Central memory CD8-positive, alpha-beta T cell (primary cell): ENCODE measurements at regions not wholly inside any gene's neighbourhood (a gene's known extent, or its start where the extent isn't known, plus 50 kb on each side); places are given as distances from the start of the nearest gene placed in this dataset.

Experiments
- ATAC-seq: fragments of 150-1000 bp; cut with Tn5 transposase; replicated peaks from 2 replicates; pipeline ENCODE4 v1.10.0; 2022; ENCODE audit warnings: mild to moderate bottlenecking, moderate FRiP score, moderate number of reproducible peaks; ENCODE audit not compliant: poor library complexity, severe bottlenecking; ENCODE audit errors: extremely low read depth
- DNase-seq, 2 donors: peaks; one replicate each; pipeline ENCODE4 v3.0.0; 2021; ENCODE audit warnings: low spot score in 2 of 2
- H3K27ac Mint-ChIP-seq: one replicate; pipeline ENCODE4 v1.8.0; 2022; ENCODE audit warnings: low read depth, mild to moderate bottlenecking, moderate library complexity, mixed read lengths
- H3K27me3 Mint-ChIP-seq: one replicate; pipeline ENCODE4 v1.8.0; 2022; ENCODE audit warnings: mixed read lengths
- H3K36me3 Mint-ChIP-seq: one replicate; pipeline ENCODE4 v1.8.0; 2022; ENCODE audit warnings: mild to moderate bottlenecking, moderate library complexity, mixed read lengths; ENCODE audit not compliant: insufficient read depth
- H3K4me1 Mint-ChIP-seq: one replicate; pipeline ENCODE4 v1.8.0; 2022; ENCODE audit warnings: mixed read lengths
- H3K4me3 Mint-ChIP-seq: one replicate; pipeline ENCODE4 v1.8.0; 2022; ENCODE audit warnings: mild to moderate bottlenecking, moderate library complexity, mixed read lengths
- H3K9me3 Mint-ChIP-seq: one replicate; pipeline ENCODE4 v1.8.0; 2022; ENCODE audit warnings: mixed read lengths

DNA sequence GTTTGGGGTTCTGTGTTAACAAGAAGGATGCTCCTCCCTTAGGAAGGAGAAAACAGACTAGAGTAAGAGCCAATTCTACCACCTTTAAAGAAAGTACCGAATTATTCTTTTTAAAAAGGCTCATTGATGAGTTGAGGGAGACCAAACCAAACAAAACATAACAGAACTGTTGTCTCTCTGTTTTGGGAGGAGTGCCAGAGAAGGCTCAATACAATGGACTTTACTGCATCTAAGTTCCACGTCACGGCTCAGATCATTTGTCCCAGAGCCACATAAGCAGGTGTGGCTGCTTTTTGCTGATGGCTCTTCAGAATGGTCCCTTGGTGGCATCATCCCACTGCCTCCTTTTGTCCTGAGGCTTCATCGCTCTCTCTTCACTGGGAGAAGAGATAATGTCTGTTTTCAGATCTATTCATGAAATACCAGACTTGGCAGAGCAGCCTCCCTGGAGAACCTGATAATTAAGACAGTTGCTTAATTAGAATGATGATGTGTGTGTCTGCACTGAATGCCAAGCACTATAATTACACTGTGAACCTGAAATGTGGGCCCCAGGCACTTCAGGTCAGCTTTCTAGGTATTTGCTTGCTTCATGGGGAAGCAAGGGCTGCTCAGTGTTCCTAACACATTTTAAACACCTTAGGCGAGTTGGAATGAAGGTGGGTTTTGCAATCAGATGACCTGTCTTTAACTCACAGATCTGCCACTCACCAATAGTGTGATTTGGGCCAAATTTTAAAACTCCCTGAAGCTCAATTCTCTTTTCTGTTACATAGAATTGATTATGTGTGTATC is 335.2 kb upstream of the MCTP2 start:
- Mint-ChIP-seq H3K36me3 (no peaks in the 10 kb centered on the region), H3K9me3 (no peaks in the 10 kb centered on the region), H3K4me3 (no peak overlapping the region), H3K27me3 (peaks cover 12% of the 10 kb centered on the region), H3K4me1 (no peaks in the 10 kb centered on the region), H3K27ac (no peak overlapping the region)
- DNase-seq = no peak
- no peak for ATAC-seq

DNA sequence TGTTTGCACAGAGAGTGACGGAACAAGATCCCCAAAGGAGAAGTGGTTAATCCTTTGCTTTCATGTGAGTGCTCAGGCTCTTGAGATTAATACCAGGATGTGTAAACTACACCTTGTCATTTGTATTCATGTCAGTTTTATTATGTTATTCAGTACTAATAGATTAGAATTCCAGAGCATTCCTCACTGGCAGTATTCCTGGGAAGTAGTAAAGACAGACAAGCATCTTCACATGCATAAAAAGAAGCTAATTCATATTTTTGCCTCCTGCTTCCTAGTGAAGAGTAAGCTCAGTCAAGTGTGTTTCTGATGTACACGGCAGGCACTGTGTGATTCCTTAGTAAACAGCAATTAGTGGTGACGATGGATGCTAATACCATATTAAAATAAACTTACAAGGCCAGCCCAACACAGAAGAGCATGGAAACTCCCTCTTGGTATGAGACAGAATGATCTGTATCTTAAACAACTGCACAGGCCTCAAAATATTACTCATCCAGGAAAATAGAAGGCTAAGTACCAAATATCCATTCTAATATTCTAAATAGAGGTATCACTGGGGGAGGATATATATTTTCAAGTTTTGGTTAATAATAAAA is 336.8 kb upstream of the MCTP2 start:
- no peak for DNase-seq
- Mint-ChIP-seq H3K4me1 (no peaks in the 10 kb centered on the region), H3K9me3 (no peaks in the 10 kb centered on the region), H3K36me3 (no peaks in the 10 kb centered on the region), H3K27ac (no peak overlapping the region), H3K4me3 (no peak overlapping the region), H3K27me3 (peaks cover 4% of the 10 kb centered on the region)
- no peak for ATAC-seq

DNA sequence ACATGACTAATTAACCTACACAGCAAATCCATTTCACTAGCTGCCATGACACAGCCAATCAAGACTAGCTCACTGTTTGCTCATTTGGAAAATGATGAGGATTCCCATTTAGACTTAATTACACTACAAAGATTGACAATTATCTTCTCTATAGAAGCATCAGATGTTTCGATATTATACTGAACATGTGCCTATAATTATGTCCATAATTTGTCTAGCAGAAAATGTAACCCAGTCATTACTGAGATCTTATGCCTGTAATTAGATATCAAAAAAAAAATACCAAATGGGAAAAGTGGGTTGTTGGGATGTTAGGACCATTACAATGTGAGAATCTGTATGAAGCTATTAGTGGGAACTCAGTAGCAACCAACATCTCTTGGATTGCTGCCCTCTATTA is 344.2 kb upstream of the MCTP2 start:
- H3K36me3 Mint-ChIP-seq = no peaks in the 10 kb centered on the region
- H3K4me1 Mint-ChIP-seq = no peaks in the 10 kb centered on the region
- no peak for ATAC-seq
- no peak overlapping the region for H3K27ac Mint-ChIP-seq
- H3K4me3 Mint-ChIP-seq = no peak overlapping the region
- H3K27me3 Mint-ChIP-seq = peaks cover 51% of the 10 kb centered on the region
- H3K9me3 Mint-ChIP-seq = no peaks in the 10 kb centered on the region
- no peak for DNase-seq

DNA sequence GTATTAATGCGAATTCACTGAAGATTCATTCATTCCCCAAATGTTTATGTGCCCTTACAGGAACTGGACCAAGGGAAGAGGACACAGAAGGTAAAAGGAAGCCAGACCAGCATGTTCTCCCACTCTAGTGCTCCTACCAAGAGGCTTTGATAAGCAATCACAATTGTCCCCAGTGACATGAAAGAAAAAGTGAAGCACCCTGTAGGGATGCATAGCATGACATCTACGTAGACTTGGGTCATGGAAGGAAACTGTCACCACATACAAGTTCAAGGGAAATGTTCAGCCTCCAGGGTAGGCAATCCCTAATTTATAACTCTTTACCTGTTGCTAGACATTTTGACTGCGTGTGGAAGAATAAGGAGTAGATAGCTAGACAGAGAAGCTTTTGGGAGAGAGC is 348.6 kb upstream of the MCTP2 start:
- H3K9me3 Mint-ChIP-seq = no peaks in the 10 kb centered on the region

DNA sequence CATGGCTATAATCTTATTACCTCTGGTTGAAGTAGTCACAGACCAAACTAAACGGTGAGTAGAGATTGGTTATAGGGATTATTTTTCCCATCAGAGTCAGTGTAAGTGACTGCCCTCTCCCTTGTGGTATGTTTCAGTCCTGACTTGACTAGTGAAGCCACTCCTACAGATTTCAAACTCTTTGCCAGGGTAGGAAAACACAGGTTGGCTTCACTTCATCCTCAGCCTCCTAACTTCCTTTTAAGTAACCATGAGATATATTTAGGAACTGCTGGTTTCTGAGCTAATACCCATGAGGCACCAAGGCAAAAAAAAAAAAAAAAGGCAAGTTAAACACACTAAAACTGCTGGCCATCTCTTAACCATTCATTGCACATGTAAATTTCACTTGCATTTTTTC is 349.2 kb upstream of the MCTP2 start:
- Mint-ChIP-seq H3K4me1 (no peaks in the 10 kb centered on the region), H3K9me3 (no peaks in the 10 kb centered on the region), H3K36me3 (no peaks in the 10 kb centered on the region), H3K27ac (no peak overlapping the region), H3K4me3 (no peak overlapping the region), H3K27me3 (peaks cover 61% of the 10 kb centered on the region)
- no peak for DNase-seq
- no peak for ATAC-seq

More for the DNA sequence above, 348.6 kb upstream of the MCTP2 start:
- Mint-ChIP-seq H3K4me3 (no peak overlapping the region), H3K27me3 (peaks cover 63% of the 10 kb centered on the region), H3K27ac (no peak overlapping the region), H3K36me3 (no peaks in the 10 kb centered on the region), H3K4me1 (no peaks in the 10 kb centered on the region)
- DNase-seq = no peak
- ATAC-seq = no peak

DNA sequence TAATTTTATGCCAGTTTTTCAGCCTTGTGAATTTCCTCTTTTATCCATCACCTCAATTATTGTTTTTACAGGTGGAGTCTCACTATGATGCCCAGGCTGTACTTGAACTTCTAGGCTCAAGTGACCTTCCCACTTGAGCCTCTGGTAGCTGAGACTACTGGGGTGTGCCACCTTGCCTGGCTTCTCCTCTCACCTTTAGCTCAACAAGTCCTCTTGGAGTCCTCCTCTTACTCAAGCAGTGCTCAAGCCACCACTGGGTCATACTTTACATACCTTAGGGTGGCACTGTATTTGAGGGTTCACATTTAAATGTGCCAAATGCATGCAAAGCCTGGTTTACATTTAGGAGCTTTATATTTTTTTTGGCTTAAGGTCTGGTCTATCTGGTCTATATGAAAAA is 350.1 kb upstream of the MCTP2 start:
- ATAC-seq = no peak
- peaks cover 55% of the 10 kb centered on the region for H3K27me3 Mint-ChIP-seq

DNA sequence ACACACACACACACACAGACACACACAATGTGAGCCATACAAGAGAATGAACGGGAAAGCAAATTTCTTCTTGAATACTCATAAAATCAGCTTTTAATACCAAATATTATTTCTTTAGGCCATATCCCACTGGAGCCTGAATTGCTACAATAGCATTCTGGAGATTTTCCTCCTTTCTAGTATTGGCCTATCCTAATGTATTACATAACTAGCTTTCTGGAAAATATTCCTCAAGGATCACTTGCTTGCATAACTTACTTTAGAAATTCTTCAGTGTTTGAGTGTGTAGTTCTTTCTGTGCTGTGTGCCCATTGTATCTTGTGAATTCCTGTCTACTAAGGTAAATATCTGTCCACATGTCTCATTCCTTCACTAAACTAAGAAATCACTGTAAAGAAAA is 351.0 kb upstream of the MCTP2 start:
- ATAC-seq = no peak
- Mint-ChIP-seq H3K27ac (no peak overlapping the region), H3K36me3 (no peaks in the 10 kb centered on the region), H3K4me3 (no peak overlapping the region), H3K4me1 (no peaks in the 10 kb centered on the region), H3K27me3 (peaks cover 45% of the 10 kb centered on the region), H3K9me3 (no peaks in the 10 kb centered on the region)
- DNase-seq = no peak

More for the DNA sequence above, 350.1 kb upstream of the MCTP2 start:
- H3K9me3 Mint-ChIP-seq = no peaks in the 10 kb centered on the region
- no peak overlapping the region for H3K4me3 Mint-ChIP-seq
- H3K36me3 Mint-ChIP-seq = no peaks in the 10 kb centered on the region
- H3K27ac Mint-ChIP-seq = no peak overlapping the region
- DNase-seq = no peak
- H3K4me1 Mint-ChIP-seq = no peaks in the 10 kb centered on the region

DNA sequence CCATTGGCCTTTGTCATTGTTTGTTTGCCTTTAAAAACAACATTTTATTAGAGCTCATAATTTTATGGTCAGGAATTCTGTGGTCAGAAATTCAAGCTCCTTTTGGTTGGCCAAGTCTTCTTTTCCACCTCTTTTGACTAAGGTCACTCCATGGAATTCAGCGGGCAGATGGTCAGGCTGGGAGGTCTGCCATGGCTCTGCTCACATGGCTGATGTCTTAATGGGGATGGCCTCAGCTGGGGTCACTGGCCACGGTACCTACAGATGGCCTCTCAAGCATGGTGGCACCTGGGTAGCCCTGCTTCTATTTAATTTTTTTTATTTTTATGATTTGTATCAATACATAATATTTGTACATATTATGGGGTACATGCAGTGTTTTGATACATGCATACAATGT is 360.8 kb upstream of the MCTP2 start:
- Mint-ChIP-seq H3K27ac (no peak overlapping the region), H3K9me3 (no peaks in the 10 kb centered on the region), H3K4me1 (no peaks in the 10 kb centered on the region), H3K4me3 (no peak overlapping the region), H3K36me3 (no peaks in the 10 kb centered on the region), H3K27me3 (peaks cover 9% of the 10 kb centered on the region)
- ATAC-seq (no peak), DNase-seq (no peak)

DNA sequence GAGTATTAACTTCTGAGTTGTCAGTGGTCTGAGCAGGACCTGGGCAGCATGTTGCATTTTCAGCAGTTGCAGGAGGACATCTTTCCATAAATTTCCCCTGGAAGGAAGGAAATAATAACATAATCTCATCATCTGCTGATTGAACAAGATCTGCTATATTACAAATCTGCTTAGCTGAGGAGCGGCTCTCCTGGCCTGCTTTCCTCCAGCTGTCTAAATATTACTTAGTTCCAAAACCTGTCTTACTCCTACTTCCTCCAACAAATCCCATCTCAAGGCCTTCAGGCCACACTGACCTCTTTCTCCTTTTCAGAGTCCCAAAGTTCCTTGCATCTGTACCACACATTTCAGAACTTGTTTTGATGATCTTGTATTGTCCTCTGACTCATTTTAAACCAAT is 364.4 kb upstream of the MCTP2 start:
- Mint-ChIP-seq H3K9me3 (no peaks in the 10 kb centered on the region), H3K27ac (no peak overlapping the region), H3K27me3 (peaks cover 31% of the 10 kb centered on the region)

DNA sequence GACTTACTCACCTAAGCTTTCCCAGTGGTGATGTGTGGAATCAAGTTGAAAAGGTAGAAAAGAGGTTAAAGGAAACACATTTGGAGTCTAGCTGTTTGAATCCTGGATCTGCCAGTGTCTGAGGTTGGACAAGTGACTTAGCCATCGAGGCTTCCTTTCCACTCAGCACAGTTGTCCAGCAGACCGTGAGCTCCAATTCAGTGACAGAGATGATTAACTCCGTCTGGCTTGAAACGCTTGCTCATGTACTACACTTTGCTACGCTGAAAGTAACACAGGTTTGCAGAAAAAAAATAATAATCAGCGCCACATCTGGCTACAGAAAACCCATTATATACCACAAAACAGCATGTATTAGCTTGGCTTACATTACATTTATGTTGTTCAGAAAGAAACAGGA is 364.9 kb upstream of the MCTP2 start:
- Mint-ChIP-seq H3K27ac (no peak overlapping the region), H3K9me3 (no peaks in the 10 kb centered on the region), H3K27me3 (peaks cover 36% of the 10 kb centered on the region), H3K4me1 (peaks cover 13% of the 10 kb centered on the region), H3K36me3 (no peaks in the 10 kb centered on the region), H3K4me3 (no peak overlapping the region)
- no peak for DNase-seq
- no peak for ATAC-seq

More for the DNA sequence above, 364.4 kb upstream of the MCTP2 start:
- no peaks in the 10 kb centered on the region for H3K36me3 Mint-ChIP-seq
- no peak overlapping the region for H3K4me3 Mint-ChIP-seq
- peaks cover 8% of the 10 kb centered on the region for H3K4me1 Mint-ChIP-seq
- ATAC-seq = no peak
- no peak for DNase-seq

DNA sequence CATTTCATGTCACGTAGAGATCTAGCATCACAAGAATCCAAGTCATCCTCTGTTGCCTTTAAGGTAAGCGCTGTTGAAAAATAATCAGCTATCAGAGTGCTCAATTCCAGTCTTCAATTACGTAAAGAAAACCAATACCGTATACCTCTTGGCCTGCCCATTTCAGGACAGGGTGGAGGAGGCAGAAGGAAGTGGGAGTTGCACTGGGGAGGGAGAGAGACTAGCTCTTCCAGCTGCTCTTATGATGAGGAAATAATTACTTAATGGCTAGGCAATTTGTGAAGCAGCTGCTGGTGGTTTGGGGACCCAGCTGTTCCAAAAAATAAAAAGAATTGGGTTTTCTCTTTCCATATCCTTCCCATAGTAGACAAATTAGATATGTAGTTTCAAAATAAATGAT is 365.8 kb upstream of the MCTP2 start:
- DNase-seq (no peak), ATAC-seq (no peak)
- Mint-ChIP-seq H3K9me3 (no peaks in the 10 kb centered on the region), H3K4me1 (peaks cover 16% of the 10 kb centered on the region), H3K36me3 (no peaks in the 10 kb centered on the region), H3K27ac (no peak overlapping the region), H3K27me3 (peaks cover 36% of the 10 kb centered on the region), H3K4me3 (no peak overlapping the region)

DNA sequence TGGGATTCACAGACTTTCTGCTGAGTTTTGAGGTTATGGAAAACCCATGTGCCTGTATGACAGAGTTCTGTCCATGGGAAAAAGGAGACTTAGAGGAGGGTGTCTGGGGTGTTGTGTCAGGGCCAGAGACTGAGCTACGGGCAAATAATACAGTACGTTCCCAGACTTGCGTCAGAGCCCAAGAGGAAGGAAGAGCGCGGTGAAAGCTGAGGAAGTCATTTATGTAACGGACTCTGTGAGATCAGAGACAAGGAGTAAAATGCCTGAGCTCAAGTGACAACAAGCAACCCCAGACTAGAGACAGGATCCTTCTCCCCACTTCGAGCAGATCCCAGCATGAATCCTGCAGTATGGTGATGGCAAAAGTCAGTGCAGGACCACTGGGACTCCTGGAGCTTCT is 368.6 kb upstream of the MCTP2 start:
- Mint-ChIP-seq H3K9me3 (no peaks in the 10 kb centered on the region), H3K36me3 (no peaks in the 10 kb centered on the region), H3K27me3 (peaks cover 36% of the 10 kb centered on the region), H3K27ac (no peak overlapping the region), H3K4me1 (peaks cover 16% of the 10 kb centered on the region), H3K4me3 (no peak overlapping the region)
- DNase-seq (no peak), ATAC-seq (peak; percentile 52)

DNA sequence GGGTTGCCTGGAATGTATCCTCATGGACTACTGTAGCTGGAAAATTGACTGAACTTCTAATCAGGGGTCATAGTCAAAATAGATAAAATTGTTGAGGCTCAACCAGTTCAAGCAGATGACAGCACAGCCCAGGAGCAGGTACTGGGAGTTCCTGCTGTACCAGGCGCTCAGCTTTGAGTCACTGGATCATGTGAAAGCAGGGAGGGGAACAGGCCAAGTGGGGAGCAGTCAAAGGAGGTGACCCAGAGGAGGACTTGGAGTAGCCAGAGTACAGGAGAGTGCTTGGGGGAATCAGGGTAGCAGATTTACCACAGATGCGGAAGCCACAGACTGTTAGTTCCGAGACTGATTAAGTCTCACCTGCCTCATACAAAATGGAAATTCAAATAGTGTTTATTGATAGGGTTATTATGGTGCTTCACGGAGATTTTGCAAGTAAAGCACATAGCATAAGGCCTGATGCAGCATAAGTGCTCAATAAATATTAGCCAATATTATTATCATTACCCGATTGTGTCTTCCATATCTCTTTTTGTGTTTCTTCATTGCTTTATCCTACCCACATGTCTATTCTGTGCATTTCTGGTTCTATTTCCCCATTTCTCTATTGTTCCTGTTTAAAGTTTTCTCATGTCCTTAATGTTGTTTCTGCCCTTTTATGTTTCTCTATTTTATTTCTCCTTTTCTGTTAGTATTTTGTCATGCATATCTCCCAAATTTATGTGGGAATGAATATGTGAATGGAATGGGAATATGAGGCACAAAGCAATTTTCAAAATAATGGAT is 369.2 kb upstream of the MCTP2 start:
- H3K4me1 Mint-ChIP-seq = peaks cover 16% of the 10 kb centered on the region
- no peaks in the 10 kb centered on the region for H3K9me3 Mint-ChIP-seq
- peaks cover 32% of the 10 kb centered on the region for H3K27me3 Mint-ChIP-seq
- H3K27ac Mint-ChIP-seq = no peak overlapping the region
- H3K4me3 Mint-ChIP-seq = no peak overlapping the region
- H3K36me3 Mint-ChIP-seq = no peaks in the 10 kb centered on the region
- no peak for DNase-seq
- no peak for ATAC-seq
